Renal pelvis (tissue), 1 donor: ENCODE measurements at regions not wholly inside any gene's neighbourhood (a gene's known extent, or its start where the extent isn't known, plus 50 kb on each side); places are given as distances from the start of the nearest gene placed in this dataset.
"Not testable (repeated sequence)": the region's sequence is repeated elsewhere in the genome, so short reads cannot be mapped to it uniquely, and the experiment has no call there.

ENCODE experiments used
- DNase-seq: peaks from one replicate; pipeline ENCODE4 v3.0.0-alpha.2; 2013

DNA sequence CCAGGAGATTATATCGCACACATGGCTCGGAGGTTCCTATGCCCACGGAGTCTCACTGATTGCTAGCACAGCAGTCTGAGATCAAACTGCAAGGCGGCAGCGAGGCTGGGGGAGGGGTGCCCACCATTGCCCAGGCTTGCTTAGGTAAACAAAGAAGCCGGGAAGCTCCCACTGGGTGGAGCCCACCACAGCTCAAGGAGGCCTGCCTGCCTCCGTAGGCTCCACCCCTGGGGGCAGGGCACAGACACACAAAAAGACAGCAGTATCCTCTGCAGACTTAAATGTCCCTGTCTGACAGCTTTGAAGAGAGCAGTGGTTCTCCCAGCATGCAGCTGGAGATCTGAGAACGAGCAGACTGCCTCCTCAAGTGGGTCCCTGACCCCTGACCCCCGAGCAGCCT is 112.0 kb upstream of the NDST3 start:
- not testable (repeated sequence) for DNase-seq

DNA sequence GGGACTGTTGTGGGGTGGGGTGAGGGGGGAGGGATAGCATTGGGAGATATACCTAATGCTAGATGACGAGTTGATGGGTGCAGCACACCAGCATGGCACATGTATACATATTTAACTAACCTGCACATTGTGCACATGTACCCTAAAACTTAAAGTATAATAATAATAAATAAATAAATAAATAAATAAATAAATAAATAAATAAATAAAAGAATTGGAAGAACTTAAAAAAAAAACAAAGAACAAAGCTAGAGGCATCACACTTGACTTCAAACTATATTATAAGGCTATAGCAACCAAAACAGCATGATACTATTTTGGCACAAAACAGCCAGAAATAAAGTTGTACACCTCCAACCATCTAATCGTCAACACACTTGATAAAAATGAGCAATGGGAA is 106.5 kb upstream of the NDST3 start:
- not testable (repeated sequence) for DNase-seq

DNA sequence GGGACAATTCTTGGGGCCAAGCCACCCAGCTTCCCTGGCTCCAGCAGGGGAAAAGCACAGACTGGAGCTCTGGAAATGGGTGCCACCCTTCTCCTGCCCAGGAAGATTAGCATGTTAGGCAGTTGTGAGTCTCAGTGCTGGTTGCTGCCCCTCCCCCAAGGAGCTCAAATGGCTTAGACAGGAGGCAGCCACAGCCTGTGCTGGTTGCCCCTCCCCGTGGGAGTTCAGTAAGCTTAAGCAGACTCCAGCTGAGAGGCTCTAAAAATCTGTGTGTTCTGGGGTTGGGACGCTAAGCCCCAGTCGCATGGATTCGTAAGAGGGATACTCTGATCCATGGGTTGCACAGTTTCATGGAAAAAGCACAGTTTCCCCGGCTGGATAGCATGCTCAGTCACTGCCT is 92.7 kb upstream of the NDST3 start:
- no peak for DNase-seq

DNA sequence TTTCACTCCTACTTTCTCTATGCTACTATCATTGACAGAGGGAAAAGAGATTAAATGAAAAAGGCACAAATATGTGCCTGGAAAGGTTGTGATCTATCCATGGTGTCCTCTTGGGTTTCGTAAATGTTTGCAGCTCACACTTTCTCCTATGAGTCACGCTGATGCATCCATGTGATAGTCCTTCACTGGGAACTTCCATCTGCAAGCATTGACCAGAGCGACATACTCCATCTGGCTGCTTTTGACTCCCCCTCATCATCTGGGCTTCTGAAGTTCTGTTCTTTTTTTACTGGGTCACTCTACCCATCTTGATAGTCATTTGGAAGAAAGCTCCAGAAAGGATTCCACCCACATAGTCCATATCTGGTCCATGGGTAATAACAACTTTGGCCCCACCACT is 84.7 kb upstream of the NDST3 start:
- no peak for DNase-seq

DNA sequence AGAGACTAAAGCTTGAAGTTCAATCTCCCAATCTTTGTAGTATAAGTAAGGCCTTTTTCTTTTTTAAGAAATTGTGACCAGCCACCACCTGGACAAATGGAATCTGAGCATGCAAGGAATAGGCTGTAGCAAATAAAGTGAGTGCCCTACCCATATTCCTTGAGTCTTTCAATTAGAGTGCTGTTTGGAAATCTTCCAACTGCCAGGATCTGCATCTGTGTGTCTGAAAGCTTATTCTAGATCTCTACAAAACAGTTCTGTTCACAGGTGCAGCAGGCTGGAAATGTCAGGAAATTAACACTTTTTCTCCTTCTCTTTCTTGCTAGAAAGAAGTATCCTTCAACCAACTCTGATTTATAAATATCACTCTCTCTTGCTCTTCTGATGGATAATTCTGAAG is 76.7 kb upstream of the NDST3 start:
- DNase-seq, result no peak

DNA sequence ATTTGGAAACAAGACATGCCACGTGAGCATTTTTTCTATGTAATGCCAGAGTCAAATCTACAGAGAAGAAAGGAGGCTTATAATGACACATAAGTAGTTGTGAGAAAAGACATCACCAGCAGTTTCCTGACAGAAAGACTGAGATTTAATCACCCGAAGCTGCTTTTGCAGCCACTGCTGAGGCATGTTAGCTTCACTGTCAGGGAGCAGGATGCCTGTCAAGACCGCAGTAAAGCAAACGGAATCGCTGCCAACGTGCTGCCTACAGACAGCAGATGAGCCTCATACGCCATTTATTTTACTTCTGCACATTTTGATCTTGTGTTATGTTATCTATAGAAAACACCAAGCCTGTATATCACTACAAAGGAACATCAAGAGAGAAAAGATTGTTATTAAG is 68.7 kb upstream of the NDST3 start:
- DNase-seq, result peak; percentile 44

DNA sequence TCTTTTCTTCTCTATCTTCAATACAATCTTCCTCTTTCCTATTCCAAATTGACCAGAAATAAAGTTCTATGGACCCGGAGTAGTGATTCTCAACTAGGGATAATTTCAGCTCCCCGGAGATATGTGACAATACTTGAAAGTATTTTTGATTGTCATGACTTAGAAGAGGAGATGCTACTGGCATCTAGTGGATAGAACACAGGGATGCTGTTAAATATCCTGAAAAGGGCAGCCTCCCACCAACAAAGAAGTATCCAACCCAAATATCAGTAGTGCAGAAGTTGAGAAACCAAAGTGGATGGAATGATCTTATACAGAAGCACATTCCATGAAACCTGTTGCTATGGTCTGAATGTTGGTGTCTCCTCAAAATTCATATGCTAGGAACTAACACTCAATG is 65.7 kb upstream of the NDST3 start:
- no peak for DNase-seq

DNA sequence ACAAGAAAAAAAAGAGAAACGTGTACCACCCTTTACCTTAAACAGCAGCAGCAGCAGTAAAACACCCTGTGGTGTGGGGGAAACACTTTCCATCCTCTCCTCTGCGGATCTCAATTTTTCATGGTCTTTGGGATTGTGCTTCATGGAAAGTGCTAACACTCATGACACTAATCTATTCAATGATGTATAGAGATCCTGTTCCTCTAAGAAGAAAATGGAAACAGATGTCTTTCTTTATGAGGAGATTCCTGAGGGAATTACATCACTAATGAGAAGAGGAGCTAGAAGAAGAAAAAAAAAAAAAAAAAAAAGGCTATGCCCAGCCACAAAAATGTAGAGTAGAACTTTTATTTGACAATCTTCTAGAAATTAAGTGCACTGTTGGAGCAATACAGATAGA is 62.9 kb upstream of the NDST3 start:
- no peak for DNase-seq

DNA sequence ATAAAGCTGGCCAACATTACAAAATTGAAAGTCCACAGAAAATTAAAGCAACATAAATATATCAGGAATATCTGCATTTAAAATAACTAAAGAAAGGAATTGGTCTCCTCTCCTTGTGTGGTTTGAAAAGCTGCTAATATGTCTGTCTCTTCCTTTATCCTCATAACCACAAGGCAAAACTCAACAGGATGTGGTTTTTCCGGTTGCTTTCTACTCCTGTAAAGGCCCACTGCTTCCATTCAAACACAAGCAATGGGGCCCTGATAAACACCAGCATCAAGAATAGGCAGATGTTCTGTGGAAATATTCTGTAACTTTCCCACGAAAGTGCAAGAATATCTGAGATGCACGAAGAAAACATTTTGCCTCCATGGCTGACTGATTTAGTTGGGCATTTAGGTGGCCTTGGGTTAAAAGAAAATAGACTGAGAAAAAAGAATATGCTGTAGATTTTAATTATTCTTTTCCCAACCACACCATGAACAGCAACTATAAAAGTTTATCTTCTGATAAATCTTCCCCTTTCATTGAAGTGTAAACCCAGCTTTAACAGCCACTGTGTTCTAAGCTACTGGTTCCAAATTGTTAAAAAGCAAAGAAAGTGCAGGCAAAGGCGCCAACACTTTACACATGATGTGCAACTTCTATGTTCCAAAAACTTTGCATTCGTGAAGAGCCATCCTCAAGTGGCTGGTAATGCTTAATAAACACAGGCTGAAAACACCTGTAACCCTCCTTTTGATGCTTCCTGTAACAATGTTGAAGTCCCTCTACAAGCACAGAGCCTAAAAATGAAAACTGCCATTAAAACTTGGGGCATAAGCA is 50.5 kb upstream of the NDST3 start:
- no peak for DNase-seq

DNA sequence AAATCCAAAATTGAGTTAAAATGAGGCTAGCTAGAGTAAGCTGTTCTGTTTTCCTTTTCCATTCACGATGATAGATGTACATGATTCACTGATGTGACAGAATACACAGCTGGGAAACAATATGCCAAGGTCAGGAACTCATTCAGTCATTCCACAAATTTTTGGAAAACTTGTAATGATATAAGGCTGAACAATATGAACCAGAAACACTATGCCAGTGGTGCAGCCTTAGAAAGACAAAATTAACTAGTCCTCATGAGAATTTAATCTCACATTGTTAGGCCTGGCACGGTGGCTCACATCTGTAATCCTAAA is 50.0 kb upstream of the NDST3 start:
- no peak for DNase-seq
